ENCODE measurements at regions not wholly inside any gene's neighbourhood (a gene's known extent, or its start where the extent isn't known, plus 50 kb on each side); places are given as distances from the start of the nearest gene placed in this dataset.

DNA sequence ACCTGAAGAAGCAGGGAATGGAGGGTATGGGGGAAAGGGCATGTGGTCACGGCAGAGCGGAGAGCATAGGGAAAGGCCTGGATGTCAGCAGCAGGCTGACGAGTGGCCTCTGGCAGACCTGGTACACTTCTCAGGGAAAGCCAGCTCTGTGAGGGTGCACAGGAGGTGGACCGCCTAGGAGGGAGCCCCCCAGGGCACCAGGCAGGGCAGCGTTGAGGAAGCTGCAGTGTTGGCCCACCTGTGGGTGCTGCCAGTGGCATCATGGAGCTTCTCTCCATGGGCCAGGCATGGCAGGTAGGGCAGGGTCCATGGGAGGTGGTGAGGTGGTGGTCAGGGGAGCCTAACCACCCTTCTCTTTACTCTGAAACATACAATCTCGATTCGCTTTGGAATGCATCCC lies 143.0 kb upstream of the PITX1 start:
- DNase-seq (ENCODE audit: low spot score) (no peak), ATAC-seq (ENCODE audit: low FRiP score) (no peak)

DNA sequence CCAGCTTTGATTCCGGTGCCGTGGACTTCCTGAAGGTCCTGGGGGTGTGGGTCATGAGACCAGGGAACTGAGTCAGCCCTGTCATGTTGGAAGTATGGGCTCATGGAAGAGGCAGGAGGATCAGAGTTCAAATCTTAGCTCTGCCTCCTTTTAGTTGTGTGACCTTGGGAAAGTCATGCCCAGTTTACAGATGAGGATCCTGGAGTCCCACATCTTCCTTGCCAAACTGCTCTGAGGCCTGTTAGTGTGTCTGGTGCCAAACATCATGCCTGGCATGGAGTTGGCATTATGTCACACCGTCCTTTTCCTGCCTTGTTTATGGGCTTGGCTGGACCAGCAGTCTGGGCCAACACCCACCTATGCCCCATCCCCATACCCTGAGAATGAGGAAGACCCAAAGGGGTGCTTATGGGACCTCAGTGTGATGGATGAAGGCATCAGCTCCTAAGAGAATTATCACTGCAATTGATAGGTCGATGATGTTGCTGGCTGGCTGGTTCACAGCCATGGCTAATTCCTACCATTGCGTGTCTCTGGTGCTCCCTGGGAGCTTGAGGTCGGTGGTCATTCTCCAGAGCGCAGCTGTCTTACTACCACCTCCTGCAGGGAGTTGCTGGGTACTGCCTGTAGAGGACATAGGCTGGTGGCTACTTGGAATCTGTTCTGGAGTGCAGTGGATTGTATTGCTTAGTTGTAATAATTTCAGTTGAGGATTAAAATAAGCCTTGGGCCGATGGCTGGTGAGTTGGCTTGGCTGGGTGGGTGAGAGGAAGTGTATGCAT lies 140.5 kb upstream of the PITX1 start:
- no peak for ATAC-seq (ENCODE audit: low FRiP score)

More for the DNA sequence above, 143.0 kb upstream of the PITX1 start:
- TF ChIP-seq, protein P1, sequence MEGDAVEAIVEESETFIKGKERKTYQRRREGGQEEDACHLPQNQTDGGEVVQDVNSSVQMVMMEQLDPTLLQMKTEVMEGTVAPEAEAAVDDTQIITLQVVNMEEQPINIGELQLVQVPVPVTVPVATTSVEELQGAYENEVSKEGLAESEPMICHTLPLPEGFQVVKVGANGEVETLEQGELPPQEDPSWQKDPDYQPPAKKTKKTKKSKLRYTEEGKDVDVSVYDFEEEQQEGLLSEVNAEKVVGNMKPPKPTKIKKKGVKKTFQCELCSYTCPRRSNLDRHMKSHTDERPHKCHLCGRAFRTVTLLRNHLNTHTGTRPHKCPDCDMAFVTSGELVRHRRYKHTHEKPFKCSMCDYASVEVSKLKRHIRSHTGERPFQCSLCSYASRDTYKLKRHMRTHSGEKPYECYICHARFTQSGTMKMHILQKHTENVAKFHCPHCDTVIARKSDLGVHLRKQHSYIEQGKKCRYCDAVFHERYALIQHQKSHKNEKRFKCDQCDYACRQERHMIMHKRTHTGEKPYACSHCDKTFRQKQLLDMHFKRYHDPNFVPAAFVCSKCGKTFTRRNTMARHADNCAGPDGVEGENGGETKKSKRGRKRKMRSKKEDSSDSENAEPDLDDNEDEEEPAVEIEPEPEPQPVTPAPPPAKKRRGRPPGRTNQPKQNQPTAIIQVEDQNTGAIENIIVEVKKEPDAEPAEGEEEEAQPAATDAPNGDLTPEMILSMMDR (IDR thresholded peaks at IDR 0.05) = no peak

DNA sequence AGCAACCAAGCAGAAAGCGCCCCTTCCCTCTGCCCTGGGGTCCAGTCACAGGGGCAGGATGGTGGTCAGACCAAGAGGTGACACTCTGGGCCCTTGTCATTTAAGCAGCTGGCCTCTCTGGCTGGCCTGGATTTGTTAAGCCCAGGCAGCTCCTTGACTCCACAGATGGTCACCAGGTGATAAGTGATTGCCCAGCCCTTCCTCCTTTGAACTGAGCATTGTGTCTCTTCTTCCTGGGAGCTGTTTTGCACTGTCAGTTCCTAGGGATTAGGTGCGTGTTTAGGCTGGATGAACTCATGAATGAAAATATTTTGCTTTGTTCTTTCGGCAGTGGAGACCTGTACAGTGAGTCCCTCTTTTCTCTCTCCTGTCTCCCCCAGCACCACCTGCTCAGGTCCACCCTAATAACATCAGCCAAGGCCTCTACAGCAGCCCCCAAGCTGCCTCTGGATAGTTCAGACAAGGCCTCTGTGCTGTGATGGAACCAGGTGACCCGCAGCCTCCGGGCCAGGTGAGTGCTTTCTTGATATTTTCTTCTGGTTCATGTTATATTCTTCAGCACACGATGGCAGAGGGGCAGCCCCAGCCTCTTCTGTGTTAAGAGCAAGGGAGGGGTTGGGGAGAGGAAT lies 139.7 kb upstream of the PITX1 start:
- TF ChIP-seq, protein P1 (IDR thresholded peaks at IDR 0.05) = no peak
- no peak for DNase-seq (ENCODE audit: low spot score)
- ATAC-seq (ENCODE audit: low FRiP score) = no peak

More for the DNA sequence above, 140.5 kb upstream of the PITX1 start:
- DNase-seq (ENCODE audit: low spot score) = no peak
- TF ChIP-seq, protein P1 (IDR thresholded peaks at IDR 0.05) = no peak

DNA sequence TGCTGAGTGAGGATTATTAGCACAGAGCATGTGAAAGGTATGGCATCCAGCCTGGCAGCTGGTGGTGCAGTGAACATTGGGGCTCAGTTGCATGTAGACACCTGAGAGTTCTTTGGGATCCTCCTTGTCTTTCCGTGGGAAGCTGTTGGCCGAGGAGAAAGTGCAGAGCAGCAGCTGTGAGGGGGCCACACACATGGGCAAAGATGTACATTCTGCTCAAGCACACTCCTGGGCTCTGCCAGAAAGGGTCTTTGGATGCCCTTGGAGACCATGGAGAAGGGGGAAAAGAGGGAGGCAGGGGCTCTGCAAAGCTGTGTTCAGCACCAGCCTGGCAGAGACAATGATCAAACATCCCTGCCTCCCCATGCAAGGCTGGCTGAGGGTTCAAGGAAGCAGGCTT lies 138.7 kb upstream of the PITX1 start:
- TF ChIP-seq, protein P1 (IDR thresholded peaks at IDR 0.05) = no peak
- no peak for ATAC-seq (ENCODE audit: low FRiP score)
- no peak for DNase-seq (ENCODE audit: low spot score)

DNA sequence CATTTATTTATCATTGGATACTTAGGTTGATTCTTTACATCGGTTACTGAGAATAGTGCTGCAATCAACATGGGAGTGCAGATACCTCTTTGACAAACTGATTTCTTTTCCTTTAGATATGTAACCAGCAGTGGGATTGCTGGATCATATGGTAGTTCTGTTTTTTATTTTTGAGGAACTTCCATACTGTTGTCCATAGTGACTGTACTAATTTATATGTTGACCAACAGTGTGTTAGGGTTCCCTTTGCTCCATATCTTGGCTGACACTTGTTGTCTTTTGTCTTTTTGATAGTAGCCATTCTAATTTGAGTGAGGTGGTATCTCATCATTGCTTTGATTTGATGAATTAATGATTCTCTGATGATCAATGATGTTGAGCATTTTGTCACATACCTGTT lies 137.3 kb upstream of the PITX1 start:
- TF ChIP-seq, protein P1 (IDR thresholded peaks at IDR 0.05) = no peak
- ATAC-seq (ENCODE audit: low FRiP score) (no peak), DNase-seq (ENCODE audit: low spot score) (no peak)

DNA sequence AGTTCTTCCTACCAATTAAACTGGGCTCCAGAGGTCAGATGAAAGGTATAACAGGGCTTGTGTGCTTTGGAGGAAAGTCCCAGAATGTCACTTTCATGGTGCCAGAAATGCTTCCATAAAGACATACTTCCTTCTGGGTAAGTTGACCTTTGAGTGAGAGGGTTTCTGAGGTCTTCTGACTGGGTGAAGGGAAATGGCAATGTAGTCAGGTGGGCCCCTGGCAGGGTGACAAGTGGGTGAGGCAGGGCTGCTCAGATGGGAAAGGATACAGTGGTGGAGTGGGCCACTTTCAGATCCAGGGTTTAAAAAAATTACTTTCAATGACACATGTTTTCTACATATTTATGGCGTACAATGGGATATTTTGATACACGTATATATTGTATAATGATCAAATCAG lies 136.5 kb upstream of the PITX1 start:
- DNase-seq (ENCODE audit: low spot score) (no peak), ATAC-seq (ENCODE audit: low FRiP score) (no peak)
- TF ChIP-seq, protein P1 (IDR thresholded peaks at IDR 0.05) = no peak

DNA sequence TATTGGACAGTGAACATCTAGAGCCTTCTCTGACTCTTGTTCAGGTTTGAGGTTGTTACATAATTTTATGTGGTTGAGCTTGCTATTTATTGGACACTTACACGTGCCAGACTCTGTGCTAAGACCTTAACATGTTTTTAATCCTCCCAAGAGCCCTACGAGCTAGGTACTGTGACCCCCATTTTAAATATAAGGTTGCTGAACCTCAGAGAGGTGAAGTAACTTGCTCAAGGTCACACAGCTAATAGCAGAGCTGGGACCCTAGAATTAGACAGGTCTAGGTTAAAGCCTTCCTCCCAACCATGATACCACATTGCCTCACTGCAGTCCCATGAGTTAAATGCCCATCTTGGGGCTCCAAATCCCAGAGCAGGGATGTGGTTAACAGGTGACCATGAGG lies 135.7 kb upstream of the PITX1 start:
- TF ChIP-seq, protein P1 (IDR thresholded peaks at IDR 0.05) = no peak
- ATAC-seq (ENCODE audit: low FRiP score) (no peak), DNase-seq (ENCODE audit: low spot score) (no peak)

Data from omental fat pad (tissue), 3 donors.